NCI-H2171 treated with DMSO at 0.1 percent for 48 hours (cell line): ENCODE measurements at regions not wholly inside any gene's neighbourhood (a gene's known extent, or its start where the extent isn't known, plus 50 kb on each side); places are given as distances from the start of the nearest gene placed in this dataset.
"Not testable (repeated sequence)": the region's sequence is repeated elsewhere in the genome, so short reads cannot be mapped to it uniquely, and the experiment has no call there.

Experiments
- DNase-seq: peaks from one replicate; lab custom pipeline; 2025; lab: John Stamatoyannopoulos, UW

DNA sequence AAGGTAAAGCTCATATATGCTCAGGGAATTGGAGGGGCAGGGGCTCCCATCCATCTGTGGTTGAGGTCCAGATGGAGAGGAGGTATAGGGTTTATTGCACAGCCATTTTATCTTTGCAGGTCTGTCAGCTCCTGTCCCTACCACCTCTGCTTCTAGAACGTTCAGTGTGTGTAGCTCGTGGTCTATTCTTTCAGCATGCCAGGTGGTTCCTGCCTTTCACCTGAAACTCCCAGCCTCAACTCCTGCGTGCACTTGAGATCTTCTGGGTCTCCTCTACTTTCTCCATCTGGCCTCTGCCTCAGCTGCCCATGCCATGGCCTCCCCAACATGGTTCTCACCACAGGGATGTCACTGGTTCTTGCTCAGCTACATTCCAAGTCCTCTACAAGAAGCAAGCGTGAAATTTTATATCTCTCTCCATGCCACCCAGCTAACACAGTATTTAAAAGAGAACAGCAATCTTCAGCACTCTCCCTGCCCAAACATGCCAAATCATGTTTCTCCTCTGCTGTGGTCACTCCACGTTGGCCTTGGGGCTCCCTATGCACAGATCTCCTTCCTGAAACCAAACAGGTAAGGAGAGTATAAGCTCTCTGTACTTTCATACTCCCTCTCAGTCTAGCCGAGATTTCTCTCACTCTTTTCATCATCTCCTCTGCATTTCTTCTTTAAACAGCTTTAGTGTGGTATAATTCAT lies 157.8 kb upstream of the TRPC6 start:
- DNase-seq = peak; percentile 39

DNA sequence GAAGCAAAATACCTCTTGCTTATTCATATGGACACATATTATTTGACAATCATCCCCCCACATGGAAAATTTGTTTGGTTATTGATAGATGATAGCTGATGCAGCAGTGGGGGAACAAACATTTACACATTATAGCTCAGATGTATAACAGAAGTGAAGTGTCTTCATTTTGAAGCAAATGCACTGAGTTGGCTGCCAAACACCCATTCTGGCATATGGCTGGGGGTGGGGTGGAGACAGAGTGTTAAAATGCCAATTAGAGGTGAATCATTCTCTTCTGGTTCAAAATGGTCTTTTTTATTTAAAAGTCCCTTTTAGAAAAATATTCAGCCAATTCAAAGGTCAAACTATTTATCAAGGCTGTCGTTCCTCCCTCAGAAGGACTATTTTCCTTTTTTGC lies 157.3 kb upstream of the TRPC6 start:
- peak; percentile 39 for DNase-seq

DNA sequence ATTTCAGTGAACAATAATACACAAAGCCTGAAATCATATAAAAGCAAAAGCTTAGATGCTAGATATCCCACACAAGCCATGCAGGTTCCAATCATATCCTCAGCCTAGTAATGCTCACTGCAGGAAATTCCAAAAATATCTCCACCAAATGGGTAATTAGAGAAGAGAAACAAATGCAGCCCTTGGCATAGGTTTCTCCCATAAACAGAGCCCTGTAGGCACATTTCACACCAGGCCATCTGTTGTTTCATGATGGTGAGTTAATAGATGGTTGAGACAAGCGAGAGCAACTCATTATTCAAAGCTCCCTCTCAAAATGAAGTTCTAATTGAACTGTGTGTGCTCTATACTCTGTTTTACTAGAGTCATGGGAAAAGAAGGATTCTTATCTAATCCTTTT lies 154.6 kb upstream of the TRPC6 start:
- peak; percentile 71 for DNase-seq

DNA sequence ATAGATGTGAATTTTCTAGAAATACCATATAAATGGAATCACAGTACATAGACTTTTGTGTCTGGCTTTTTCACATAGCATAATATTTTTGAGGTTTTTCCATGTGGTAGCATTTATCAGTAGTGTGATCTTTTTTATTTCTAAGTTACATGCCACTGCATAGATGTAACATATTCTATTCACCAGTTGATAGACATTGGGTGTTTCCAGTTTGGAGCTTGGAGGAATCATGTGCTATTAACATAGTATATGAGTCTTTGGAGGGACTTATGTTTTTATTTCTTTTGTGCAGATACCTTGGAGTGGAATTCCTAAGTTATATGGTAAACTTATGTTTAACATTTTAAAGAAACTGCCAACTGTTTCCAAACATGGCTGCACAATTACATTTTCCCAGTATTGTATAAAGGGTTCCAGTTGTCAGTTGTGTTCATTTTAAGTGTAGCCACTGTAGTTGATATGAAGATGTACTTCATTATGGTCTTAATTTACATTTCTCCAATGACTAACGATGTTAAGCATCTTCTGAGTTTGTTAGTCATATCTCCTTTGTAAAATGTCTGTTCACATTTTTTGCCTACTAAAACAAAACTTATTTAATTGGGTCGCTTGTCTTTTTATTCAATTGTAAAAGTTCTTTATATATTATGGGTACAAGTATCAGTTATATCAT lies 145.7 kb upstream of the TRPC6 start:
- DNase-seq = no peak

DNA sequence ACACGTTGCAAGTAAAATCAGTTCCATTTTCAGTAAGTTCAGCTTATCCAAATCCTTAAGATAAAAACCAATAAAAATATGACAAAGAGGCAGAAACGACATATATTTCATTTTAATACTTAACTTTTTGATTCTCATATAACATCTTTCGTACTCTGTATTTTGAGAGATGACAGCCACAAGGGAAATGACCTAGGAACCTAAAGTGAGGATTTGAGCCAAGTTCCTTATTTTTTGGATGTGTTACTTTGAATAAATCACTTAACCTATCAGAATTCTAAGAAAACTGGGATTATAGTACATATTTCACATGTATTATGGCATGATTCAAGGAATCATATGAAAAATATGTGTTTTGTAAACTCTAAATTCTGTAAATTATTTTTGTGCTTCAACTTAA lies 143.6 kb upstream of the TRPC6 start:
- DNase-seq = no peak

DNA sequence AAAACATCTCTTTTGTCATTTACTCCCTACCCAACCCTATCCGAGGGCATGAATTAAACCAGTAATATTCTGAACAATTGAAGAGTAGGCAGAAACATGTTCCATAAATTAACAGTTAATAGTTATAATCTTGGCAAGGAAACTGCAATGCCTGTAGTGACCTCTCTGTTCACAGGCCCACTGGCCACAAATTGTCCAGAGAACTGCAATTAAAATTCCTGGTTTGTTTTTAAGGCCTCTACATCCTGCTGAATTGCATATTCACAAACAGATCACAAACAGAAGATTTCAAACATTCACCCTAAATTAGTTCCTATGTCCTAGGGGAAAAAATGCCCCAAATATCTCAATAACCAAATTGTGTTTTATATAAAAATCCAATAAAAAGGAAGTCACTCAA lies 143.2 kb upstream of the TRPC6 start:
- no peak for DNase-seq

DNA sequence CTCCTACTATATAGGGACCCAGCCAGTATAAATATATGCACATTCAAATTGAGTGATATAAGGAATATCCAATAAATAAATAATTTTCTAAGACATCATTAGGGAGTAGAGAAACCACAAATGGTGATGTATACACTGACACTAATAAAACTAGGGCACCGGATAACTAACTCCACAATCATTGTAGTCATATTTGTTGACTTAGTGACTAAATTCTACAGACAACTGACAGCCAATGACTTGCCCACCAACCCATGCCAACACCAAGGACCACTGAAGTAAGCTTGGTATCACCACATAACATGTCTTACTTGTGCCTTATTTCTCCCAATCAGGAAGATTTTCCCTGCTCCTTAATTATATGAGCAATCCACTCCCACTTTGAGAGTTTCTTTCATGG lies 139.6 kb upstream of the TRPC6 start:
- DNase-seq = no peak

DNA sequence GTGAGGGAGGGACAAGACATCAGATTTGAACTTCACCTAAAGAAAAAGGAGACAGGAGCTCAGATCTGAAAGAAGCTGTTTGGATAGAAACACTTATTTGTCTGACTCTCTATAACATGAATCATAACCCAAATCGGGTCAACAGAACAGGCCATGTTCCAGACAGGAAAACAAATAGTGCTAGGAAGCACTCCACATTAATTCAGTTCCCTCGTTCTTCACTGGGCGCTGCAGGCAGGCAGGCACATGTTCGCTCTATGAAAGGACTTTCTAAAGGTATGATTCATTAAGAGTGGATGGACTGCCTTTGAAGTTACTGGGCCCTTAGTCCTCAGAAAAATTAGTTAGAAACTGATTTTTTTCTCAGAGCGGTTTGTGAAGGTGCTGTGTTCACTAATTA lies 137.5 kb upstream of the TRPC6 start:
- DNase-seq = no peak

DNA sequence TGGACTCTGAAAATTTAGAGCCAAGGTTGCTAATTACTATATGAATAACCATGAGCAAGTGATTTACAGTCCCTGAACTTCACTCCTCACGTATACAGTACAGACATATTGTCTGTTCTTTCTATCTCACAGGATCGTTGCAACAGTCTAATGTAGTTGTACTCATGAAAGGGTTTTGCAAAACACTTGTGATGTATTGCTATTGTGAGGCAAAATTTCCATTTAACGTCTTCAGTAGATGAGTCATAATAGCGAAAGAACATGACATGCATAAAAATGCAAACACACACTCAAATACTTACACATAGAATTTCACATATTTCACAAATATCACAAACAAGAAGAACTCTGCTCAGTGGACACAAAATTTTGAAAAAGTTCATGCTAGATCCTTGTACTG lies 134.6 kb upstream of the TRPC6 start:
- no peak for DNase-seq

DNA sequence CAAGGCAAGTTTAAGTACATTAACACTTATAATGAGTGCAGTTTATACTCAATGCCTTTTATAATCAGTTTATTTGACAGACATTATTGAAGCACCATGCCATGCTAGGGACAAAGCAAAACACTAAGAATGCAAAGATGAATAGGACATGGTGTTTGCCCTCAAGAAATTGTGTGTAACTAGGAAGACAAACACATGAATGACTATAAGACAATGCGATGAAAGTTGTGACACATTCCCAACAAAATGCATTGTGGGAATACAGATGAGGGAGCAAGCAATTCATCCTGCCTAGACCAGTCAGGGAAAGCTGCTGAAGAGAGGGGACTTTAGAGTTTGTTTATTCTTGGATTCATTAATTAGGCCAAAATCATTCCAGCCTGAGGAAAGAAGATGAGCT lies 133.8 kb upstream of the TRPC6 start:
- DNase-seq = no peak

DNA sequence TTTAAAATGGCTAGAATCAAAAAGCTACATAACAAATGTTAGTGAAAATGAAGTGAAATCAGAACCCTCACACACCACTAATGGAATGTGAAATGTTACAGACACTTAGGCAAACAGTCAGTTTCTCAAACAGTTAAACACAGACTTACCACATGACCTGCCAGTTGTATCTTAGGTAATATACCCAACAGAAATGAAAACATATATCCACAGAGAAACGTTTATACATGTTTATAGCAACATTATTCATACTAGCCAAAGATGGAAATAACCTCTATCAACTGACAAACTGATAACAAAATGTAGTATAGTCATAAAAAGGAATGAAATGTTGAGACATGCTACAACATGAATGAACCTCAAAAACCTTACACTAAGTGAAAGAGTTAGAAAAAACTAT lies 131.5 kb upstream of the TRPC6 start:
- no peak for DNase-seq

DNA sequence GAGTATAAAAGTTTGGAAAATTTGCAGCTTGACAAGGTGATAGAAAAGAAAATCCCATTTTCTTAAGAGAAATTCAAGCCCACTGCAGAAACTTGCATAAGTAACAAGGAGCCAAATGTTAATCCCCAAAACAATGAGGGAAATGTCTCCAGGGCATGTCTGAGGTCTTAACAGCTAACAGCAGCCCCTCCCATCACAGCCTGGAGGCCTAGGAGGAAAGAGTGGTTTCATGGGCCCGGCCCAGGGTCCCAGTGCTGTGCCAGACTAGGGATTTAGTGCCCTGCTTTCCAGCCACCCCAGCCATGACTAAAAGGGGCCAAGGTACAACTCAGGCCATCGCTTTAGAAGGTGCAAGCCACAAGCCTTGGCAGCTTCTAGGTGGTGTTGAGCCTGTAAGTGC lies 123.7 kb upstream of the TRPC6 start:
- DNase-seq = no peak

DNA sequence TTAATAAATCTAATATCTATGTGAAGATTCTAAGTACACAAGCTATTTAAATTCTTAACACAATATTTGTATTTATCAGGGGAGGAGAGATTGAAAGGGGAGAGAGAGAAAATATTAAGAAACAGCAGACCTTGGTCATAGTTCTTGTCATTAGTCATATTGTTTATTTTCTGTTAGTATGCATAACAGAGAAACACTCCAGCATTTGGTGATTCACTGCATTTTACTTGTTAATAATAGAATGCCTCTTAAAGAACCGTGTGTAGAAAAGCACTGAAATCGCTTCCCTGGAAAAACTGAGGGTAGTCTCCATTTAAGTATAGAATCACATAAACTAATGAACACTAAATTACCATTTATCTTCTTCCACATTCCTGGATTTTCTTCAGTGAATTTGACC lies 122.7 kb upstream of the TRPC6 start:
- DNase-seq = no peak

DNA sequence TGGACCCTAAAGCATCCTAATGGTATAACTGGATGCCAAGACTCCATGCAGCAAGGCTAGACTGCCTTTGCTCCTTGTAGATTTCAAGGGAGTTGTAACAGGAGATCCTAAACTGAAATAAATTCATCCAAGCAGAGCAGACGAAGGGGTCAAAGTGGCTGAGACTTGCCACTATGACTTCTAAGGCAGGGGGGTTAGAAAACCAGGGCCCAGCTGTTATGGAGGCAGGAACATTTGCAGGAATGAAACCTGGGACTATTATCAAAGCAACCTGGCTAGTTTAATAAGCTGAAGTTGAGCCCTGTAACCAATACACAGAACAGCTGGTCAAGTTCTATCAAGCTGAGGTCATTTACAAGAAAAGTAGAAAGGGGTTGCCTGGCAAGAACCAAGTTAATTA lies 122.2 kb upstream of the TRPC6 start:
- DNase-seq = no peak

DNA sequence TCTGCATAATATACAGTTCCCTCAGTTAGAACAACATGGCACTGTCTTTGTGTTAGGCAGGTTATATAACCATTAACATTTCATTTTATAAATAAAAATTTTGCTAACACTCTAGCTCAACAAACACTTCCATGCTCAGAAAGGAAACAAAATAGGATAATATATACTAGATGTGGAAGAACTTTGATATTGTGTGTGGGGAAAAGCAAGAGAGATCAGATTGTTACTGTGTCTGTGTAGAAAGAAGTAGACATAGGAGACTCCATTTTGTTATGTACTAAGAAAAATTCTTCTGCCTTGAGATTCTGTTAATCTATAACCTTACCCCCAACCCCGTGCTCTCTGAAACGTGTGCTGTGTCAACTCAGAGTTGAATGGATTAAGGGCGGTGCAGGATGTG lies 111.1 kb upstream of the TRPC6 start:
- DNase-seq = not testable (repeated sequence)

DNA sequence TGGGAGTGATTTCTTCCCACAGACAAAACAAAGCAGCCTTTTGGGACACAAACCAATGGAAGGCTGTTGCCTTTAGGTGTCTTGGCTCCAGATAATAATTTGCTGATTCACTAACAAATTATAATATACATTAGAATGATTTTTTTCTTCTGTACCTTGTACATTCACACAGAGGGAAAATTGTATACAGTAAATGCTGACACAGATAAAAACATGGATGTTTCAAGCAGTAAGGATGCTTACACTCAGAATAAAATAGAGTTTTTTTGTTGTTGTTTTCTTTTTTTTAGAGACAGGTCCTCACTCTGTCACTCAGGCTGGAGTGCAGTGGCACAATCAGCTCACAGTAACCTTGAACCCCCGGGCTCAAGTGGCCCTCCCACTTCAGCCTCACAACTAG lies 109.2 kb upstream of the TRPC6 start:
- no peak for DNase-seq

DNA sequence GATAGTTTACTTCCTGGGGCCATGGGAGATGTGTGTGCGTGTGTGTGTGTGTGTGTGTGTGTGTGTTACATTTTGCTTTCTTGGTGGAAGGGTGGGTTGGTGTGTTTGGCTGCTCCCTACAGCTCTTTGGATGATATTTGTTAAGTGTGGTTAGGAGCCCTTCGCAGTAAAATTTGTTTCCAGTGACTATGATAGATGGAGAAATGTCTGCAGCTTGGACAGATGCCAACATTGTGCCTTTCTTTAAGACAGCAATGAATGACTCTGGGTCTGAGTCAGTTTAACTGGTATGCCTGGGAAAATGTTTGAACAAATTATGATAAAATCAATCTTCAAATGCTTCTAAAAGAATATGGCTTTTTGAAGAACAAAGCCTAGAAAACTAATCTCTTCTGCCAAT lies 102.7 kb upstream of the TRPC6 start:
- DNase-seq = no peak

DNA sequence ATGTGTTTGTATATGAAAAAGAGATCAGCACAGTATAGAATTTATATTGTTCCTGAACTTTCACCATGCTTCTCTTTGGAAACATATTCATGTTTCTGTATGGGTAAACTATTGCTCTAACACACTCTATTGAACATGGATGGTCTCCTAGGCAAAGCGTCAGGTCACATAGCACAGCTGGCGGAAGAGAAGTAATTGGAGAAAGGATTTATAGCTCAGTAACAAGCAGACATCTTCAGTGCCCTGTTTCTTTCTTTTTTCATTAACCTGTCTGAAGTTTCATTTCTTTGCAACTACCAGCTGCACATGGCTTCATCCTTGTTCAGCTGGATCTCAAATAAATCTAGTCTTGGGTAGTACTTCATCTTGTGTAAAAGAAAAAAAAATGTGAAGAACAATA lies 84.4 kb upstream of the TRPC6 start:
- no peak for DNase-seq

DNA sequence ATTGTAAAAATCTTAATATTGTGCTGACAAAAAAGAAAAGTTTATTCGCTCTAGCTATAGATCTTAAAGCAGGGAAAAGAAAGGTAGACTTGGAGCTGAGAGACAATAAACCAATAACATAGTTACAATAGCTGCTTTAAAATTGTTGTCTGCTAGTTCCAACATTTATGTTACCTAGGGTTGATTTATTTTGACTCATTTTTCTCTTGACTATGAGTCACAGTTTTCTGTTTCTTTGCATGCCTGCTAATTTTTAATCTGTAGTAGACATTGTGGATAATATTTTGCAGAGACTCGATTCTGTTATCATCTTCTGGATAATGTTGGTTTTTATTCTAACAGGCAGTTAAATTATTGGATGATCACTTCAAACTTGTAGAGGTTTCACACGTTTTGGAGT lies 83.1 kb upstream of the TRPC6 start:
- no peak for DNase-seq

DNA sequence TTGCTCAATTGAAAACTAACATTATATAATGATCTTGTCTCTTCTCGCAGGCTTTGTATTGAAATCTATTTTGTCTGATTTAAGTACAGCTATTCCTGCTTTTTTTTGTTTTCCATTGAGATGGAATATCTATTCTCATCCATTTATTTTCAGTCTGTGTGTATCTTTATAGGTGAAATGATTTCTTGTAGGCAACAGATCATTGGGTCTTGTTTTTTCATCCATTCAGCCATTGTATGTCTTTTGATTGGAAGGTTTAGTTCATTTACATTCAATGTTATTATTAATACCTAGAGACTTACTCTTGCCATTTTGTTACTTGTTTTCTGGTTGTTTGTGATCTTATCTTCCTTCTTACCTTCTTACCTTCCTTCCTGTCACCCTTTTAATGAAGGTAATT lies 77.8 kb upstream of the TRPC6 start:
- DNase-seq = no peak
